ENCODE measurements at regions not wholly inside any gene's neighbourhood (a gene's known extent, or its start where the extent isn't known, plus 50 kb on each side); places are given as distances from the start of the nearest gene placed in this dataset.

DNA sequence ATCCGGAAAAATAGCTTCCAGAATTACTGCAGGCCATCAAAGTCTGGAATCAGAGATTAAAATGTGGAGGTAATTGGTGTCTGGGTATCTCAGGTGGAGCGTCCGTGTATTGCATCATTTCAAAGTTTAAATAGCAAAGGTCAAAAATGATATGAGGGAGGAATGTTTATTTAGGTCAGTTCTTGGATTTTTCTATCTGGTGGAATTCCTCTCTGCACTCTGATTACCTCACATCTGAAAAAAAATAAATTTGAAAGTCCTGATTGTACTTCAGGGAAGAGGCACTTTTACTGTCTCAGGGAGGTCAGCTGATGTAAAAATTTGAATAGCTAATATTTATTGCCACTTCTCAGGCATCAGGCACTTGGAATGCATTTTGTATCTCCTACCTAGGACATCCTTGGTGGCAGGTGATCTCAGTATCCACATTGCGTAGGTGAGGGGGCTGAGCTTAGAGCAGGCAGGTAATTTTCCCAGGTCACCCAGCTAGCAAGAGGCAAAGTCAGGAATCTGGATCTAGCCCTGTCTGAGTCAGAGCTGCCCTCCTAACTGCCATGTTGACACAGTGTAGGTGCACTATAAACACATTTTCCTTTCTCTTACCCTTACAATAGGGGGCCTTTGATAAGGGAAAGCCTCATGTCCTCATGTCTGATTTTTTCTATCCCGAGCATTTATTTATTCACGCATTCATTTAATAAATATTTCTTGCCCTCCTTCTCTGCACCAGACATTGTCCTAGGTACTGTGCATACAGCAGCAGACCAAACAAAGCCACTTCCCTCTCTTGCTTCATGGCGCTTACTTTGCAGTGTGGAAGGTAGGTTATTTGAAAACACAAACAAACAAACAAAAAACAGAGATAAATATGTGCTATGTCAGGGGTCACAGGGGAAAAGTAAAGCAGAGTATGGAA, 454.3 kb downstream of the HAPSTR1 start:
- DNase-seq (ENCODE audit: low read depth in 3 of 3, low spot score in 2 of 3): no peak

DNA sequence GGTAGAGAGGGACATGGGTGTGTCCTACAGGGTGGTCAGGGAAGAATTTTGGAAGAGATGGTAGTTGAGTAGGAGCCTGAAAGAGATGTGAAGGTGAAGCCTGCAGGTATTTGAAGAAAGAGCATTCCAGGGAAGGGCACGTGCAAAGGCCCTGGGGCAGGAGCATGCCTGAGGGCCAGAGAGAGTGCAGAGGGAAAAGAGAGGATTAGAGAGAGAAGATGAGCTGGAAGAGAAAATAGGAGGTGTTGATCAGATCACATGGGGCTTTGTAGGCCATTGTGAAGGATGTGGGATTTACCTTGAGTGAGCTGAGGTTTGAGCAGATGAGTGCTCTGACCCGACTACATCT, 455.0 kb downstream of the HAPSTR1 start:
- no peak for DNase-seq (ENCODE audit: low read depth in 3 of 3, low spot score in 2 of 3)

DNA sequence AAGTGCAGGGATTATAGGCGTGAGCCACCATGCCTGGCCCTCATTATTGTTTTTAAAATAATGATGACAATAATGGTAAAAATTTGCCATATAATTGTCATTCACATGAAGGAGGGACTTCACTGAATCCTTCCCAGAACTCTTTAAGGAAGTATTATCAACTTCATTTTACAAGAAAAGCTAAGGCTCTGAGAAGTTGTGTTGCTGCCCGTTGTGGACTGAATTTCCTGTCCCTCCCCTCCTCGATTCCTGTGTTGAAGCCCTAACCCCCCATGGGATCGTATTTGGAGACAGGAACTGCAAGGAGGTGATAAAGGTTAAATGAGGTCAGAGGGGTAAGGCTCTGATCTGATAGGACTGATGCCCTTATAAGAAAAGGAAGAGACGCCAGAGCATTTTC, 458.0 kb downstream of the HAPSTR1 start:
- no peak for DNase-seq (ENCODE audit: low read depth in 3 of 3, low spot score in 2 of 3)

DNA sequence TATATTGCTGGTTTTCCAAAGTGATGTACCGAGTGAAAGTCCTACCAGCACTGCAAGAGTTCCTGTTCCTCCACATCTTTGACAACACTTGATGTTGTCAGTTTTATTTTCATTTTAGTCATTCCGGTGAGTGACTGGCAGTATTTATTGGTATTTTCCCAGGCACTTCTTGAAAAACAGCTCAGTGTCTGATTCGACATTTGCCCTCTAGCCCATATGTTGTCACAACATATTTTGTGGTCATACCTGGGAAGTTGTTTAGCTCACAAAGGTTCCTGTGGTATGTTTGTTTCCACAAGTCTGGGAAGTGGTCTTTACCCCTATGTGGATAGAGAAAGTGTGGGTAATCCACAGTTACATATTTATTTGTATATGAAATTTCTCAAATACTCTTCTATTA, 463.6 kb downstream of the HAPSTR1 start:
- DNase-seq (ENCODE audit: low read depth in 3 of 3, low spot score in 2 of 3): no peak

DNA sequence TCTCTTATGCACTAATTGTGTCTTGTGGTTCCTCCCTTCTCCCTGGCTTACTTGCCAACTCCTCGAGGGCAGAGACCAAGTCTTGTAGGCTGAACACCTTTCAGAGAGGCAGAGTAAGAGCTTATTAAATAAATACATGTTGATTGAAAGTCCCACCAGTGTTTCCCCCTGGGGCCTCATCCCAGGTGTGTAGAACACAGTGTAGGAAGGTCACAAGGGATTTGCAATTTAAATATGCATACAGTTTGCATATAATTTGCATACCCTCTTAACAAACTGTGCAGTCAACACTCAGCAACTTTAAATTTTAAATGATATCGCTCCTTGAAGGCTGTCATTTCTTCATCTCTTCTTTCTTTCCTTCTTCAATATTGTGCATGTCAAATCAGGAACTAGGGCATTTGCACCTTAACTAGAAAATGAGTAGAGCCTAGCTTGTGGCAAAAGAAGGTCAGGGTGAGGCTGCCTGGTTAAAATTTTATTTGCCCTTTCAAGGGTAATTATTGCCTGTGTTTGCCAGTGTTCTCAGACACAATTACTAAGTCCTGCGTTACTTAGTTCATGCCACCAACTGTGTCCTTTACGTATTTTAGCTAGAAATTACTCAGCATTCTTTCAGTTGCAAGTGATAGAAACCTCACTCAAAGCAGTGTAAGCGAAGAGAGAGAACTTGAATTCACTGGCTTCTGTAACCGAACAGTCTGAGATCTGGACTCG, 465.7 kb downstream of the HAPSTR1 start:
- DNase-seq (ENCODE audit: low read depth in 3 of 3, low spot score in 2 of 3): no peak

DNA sequence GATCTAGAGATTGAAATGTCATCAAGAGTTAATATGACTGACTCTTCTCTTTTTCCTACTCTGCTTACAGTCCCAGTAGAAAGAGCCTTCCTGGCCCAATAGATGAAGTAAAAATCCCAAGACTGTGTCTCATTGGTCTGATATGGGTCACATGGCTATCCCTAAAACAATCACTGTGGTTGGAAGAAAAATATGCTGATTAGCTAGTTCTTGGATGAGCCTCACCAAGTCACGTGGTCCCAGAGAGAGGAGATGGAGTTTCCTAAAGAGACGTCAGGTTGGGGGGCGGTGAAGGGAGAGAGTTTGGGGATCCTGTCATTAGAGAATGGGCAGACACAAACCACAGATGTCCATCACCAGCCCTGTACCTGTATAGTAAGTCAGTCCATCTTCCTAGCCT, 466.3 kb downstream of the HAPSTR1 start:
- no peak for DNase-seq (ENCODE audit: low read depth in 3 of 3, low spot score in 2 of 3)

DNA sequence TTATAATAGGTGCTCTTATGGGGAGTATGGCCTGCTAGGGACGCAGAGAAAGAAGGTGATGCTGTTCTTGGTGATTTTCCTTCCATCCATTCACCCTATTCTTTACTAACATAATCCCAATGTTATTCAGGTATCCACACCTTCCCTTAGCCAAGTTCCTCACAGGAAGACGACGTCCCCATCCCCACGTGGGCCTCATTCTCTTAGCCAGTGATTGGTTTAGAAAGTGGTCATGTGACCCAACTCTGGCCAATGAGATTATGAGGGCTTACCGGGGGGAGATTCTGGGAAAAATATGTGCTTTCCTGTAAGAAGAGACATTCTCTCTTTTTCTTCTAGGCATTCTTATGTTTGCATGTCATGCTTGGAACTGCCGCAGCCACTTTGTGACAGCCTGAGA, 474.7 kb downstream of the HAPSTR1 start:
- DNase-seq (ENCODE audit: low read depth in 3 of 3, low spot score in 2 of 3): no peak

DNA sequence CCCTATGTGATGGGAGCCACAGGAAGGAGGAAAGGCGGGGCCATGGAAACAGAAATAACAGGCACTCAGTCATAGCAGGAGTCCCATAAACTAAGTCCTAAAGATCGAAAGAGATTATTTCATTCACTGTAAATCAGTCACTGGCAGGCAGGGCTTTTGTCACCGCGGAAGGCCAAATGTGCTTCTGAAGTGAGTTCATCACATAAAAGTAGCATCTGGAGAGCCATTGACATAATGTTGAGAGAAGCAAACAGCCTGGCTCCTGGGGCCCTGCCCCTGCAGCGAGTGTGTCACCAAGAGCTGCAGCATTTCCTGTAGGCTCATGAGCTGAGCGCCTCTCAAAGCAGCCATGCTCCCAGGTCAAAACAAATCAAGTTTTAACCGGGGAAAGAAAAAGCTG, 476.2 kb downstream of the HAPSTR1 start:
- DNase-seq (ENCODE audit: low read depth in 3 of 3, low spot score in 2 of 3): no peak

DNA sequence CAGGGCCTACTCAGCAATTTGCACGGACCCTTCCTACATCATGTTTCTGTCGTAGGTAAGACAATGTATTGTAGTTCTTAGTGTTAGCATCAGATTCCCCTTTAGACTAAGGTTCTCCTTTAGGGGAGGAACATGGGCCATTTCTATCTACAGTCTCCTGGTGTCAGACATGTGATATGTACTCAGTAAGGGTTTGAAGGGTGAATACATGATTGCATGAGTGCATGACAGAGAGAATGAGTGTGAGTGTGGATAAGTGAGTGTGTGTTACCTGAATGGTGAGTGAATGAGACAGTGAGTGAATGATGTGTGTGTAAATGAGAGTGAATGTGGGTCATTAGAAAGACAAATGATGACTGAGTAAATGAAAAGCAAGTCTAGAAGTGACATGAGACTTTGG, 476.8 kb downstream of the HAPSTR1 start:
- DNase-seq (ENCODE audit: low read depth in 3 of 3, low spot score in 2 of 3): no peak

DNA sequence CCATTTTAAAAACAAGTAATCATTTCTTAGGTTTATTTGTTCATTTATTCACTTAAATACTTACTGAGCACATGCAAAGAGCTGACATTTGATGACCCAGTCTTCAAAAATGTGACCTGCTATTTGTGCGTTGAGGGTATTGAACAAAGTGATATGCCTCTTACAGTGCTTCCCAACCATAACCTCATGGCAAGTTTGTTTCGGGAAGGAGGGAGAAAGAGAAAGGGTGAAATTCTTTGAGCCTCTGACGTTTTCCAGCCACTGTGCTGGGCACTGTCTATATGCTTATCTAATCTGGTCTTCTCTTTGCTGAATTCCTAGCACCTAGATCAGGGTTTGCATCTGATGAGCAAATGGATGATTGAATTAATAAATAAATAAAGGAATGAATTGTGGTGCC, 479.1 kb downstream of the HAPSTR1 start:
- DNase-seq (ENCODE audit: low read depth in 3 of 3, low spot score in 2 of 3): no peak

DNA sequence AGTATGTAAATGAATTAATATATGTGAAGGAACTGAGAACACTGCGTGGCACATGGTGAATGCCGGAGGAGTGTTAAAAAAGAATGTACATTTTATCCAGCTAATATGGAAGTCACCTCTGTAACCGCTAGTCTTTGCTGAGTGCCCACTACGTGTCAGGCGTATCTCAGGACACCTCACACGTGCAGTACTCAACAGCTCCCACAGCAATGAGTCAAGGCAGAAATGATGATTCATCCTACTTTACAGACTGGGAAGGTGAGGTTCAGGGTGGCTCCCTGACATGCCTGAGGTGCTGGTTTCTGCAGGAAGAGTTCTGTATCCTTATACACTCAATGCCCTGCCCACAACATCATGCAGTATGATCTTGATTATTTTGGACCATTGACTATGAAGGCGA, 487.0 kb downstream of the HAPSTR1 start:
- no peak for DNase-seq (ENCODE audit: low read depth in 3 of 3, low spot score in 2 of 3)

DNA sequence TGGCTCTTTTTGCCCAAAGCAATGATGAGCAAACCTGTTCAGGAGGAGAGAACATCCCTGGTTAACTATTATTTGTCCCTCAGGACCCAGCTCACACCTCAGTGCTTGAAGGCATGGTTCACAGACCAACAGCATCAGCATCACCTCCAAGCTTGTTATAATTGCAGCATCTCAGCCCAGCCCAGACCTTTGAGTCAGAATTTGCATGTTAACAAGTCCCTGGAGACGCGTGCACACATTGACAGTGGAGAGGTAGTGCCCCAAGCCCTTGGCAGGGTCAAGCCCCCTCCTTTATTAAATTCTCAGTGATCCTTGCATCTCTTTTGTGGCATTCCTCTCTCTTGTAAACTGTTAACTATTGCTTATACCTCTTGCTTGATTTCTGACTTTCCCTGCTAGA, 488.6 kb downstream of the HAPSTR1 start:
- no peak for DNase-seq (ENCODE audit: low read depth in 3 of 3, low spot score in 2 of 3)

DNA sequence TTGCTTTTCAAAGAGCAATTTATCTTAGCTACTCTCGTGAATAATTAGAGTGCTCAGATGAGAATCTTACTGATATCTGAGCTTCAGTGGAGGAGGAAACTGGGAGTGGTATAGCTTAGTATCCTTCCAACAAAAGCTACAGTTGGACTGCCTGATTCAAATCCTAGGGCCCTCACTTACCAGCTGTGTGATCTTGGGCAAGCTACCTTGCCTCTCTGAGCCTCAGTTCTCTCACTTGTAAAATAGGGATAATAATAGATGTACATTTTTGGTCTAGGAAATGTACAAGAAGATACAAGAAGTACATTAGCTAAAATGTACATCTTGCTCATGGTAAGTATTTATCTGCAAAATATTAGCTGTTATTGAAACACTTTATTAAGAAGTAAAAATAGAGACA, 502.0 kb downstream of the HAPSTR1 start:
- no peak for DNase-seq (ENCODE audit: low read depth in 3 of 3, low spot score in 2 of 3)

DNA sequence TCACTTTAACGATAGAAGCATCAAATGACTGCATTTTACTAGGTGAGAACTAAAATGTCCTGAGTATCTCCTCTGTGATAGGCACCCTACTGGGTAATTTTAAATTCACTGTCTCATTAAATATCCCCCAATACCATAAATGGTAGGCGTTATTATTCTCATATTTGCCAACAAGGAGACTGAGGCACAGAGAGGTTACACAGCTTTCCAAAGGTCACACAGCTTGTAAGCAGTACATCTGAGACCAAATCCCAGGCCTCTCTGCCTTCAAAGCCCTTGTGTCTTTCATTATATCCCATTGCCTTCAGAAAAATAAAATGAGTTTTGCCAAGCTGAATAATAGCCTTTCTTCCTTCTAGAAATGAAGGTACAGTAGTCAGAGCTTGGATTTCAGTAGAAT, 502.6 kb downstream of the HAPSTR1 start:
- no peak for DNase-seq (ENCODE audit: low read depth in 3 of 3, low spot score in 2 of 3)

DNA sequence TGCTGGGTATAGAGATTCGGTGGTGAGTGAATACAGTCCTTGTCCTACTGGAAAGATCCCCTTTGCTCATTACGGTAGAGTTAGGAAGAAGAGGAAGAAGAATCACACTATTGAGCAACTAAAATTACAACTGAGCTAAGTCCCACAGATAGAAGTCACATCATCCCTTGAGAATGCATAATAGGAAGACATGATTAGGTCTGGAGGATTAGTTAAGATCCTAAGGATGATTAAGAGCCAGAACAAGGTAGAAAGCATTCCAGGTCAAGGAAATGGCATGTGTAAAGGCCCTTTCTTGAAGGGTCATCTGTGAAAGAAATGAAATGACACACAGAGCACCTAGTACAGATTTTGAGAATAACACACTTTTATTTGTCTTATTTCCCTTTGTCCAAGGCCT, 503.5 kb downstream of the HAPSTR1 start:
- no peak for DNase-seq (ENCODE audit: low read depth in 3 of 3, low spot score in 2 of 3)

DNA sequence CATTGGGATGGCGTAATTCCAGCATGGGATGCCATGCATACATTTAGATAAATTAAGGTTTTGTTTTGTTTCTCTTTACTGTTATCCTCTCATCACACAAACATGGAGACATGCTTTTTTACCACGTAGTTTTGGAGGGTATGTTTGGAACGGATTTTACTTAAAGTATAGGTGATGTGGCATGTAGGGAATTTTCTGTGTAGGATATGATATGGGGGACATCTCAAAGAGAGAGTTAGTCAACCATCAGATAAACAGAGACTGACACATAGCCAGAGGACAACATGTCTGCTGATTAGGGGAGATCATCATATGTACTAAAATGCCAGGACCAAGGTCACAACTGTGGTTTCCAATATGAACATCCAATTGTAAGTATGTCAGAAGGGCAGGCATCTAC, 503.9 kb downstream of the HAPSTR1 start:
- DNase-seq (ENCODE audit: low read depth in 3 of 3, low spot score in 2 of 3): no peak

DNA sequence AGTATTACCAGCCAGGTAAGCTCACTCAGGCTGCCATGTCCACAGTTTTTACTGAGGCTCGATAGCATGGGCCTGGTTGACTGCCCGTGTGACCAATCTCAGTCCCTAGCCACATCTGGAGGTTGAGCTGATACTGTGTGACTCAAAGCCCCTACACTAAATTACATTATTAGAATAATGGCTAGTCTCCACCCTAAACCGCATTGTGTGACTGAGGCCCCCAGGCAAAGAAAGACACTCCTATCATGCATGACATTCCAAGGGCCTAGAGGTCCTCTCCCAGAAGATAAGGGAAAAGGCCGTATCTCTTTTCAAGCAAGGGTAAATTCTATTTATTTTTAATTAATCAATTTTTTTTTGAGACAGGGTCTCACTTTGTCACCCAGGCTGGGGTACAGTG, 505.3 kb downstream of the HAPSTR1 start:
- no peak for DNase-seq (ENCODE audit: low read depth in 3 of 3, low spot score in 2 of 3)

DNA sequence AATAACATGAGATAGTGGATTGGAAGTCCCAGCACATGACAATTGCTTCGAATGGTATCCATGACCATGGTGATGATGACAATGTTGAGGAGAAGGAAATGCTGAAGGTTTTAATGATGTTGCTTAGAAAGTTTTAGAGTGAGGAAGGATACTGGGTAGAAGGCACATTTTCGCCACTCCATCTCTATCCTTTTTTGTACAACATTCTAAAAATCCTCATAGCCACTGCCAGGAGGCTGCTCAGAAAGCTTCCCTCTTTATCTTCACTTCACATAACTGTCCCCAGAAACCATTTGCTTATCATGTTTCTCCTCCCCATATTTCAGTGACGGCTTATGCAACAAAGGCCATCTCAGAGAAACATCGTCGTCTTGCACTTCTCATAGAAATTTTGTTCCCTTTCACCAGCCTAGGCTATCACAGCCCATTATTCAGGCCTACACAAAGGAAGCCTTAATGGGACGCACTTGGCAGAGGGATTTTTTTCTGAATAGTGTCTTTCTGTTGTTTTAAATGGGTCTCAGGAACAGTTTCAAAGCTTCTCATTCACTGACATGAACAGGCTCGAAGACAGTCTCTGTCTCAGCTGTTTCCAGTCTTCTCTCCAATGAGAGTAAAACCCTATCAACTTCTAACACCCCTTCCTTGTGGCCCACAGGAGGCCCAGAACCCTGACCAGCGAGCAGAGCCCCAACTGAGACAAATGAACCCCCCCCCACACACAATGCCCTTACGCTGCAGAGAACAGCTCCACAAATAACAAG, 506.7 kb downstream of the HAPSTR1 start:
- no peak for DNase-seq (ENCODE audit: low read depth in 3 of 3, low spot score in 2 of 3)

DNA sequence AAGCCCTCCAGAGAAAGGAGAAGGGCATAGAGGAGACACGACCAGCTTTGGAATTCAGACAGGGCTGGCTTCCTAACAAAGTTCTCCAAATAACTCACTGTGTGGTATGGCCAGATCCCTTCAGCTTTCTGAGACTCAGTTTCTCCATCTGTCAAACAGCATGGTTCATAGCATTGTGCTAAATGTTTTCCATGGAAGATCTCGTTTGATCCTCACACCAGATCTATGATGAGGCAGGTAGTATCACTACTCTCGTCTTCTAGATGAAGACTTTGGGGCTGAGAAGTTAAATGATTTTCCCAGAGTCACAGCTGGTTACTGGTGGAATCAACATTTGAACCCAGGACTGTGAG, 507.3 kb downstream of the HAPSTR1 start:
- no peak for DNase-seq (ENCODE audit: low read depth in 3 of 3, low spot score in 2 of 3)

DNA sequence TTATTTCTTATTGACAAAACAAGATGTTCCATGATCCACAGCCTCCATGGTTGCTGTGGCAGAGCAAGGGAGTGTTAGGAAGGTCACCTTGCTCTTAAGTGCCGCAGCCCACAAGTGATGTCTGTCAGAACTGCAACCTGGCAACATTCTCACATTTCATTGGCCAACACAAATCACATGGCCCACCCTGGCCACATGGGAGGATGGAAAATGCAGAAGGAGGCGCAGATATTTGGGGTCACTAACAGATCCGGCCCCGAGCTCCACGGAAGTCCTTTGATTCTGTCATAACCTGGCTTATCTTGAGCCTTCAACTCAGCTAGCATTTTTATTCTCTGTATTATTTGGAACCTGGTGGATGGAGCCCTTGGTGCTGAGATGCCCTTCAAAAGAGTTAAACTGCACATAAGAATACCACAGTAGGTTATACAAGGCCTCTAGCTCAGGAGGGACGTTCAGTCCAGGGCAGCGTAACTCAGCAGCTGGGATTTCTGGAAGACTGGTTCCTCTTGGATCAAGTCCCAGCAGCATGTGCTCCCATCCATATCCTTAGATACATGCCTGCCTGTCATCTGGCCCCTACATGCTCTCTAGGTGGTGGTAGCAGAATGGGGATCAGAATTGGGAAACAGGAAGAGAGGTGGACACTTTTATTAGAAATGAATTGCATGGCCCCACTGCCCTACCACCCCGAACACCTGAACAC, 508.1 kb downstream of the HAPSTR1 start:
- no peak for DNase-seq (ENCODE audit: low read depth in 3 of 3, low spot score in 2 of 3)

DNA sequence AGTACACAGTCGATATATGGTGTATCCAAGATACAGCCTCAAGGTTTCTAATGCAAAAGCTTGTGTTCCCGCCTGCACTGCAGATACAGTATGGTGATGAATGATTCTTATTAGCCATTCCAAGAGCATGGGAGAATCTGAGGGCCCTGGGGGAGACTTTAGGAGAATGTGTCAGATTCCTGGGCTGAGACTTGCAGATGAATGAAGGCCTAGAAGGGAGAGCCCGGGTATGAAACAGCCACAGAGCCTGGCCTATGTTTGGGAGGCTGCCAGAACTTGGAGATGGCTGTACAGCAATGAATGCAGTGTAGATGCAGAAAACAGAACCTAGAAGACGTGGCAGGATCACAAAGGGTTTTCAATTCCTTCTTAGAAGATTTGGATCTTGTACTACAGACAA, 510.7 kb downstream of the HAPSTR1 start:
- no peak for DNase-seq (ENCODE audit: low read depth in 3 of 3, low spot score in 2 of 3)
